ENCODE measurements at regions not wholly inside any gene's neighbourhood (a gene's known extent, or its start where the extent isn't known, plus 50 kb on each side); places are given as distances from the start of the nearest gene placed in this dataset.
A peak's percentile ranks its signal among the peaks of the same experiment; 100 is the strongest.

GRCh38 chr13:78777396-78777795 lies 118.4 kb upstream of the OBI1 start:
- H3K4me1 ChIP-seq (ENCODE audit: control insufficient read depth, insufficient read depth, low read length) = no peaks in the 10 kb centered on the region
- ChIA-PET POLR2A (no interaction called here), CTCF (no interaction called here)
- H3K4me3 ChIP-seq (ENCODE audit: low read depth, low read length) = no peak overlapping the region
- no peaks in the 10 kb centered on the region for H3K36me3 ChIP-seq (ENCODE audit: control insufficient read depth in 2 of 2, insufficient read depth in 1 of 2, low read length in 2 of 2)
- TF ChIP-seq REPIN1 (tag by site-specific recombination; IDR thresholded peaks at IDR 0.05; ENCODE audit: low read depth) = no peak
- TF ChIP-seq ZNF561 (tag by site-specific recombination; IDR thresholded peaks at IDR 0.05; ENCODE audit: borderline replicate concordance) = no peak
- no peak for TF ChIP-seq HIC1 (tag by site-specific recombination; IDR thresholded peaks at IDR 0.05)
- TF ChIP-seq, protein P1, sequence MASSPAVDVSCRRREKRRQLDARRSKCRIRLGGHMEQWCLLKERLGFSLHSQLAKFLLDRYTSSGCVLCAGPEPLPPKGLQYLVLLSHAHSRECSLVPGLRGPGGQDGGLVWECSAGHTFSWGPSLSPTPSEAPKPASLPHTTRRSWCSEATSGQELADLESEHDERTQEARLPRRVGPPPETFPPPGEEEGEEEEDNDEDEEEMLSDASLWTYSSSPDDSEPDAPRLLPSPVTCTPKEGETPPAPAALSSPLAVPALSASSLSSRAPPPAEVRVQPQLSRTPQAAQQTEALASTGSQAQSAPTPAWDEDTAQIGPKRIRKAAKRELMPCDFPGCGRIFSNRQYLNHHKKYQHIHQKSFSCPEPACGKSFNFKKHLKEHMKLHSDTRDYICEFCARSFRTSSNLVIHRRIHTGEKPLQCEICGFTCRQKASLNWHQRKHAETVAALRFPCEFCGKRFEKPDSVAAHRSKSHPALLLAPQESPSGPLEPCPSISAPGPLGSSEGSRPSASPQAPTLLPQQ (tag by site-specific recombination; IDR thresholded peaks at IDR 0.05) = no peak
- TF ChIP-seq ZIC2 (tag by site-specific recombination; IDR thresholded peaks at IDR 0.05) = no peak
- no peak overlapping the region for H3K27ac ChIP-seq (ENCODE audit: extremely low read depth, low read depth, low read length)
- H3K9me3 ChIP-seq (ENCODE audit: control insufficient read depth, insufficient read depth, low read depth, low read length) = no peaks in the 10 kb centered on the region

GRCh38 chr13:78772933-78773332 lies 114.0 kb upstream of the OBI1 start:
- Histone ChIP-seq H3K4me1 (ENCODE audit: control insufficient read depth, insufficient read depth, low read length) (no peaks in the 10 kb centered on the region), H3K9me3 (ENCODE audit: control insufficient read depth, insufficient read depth, low read depth, low read length) (no peaks in the 10 kb centered on the region), H3K27ac (ENCODE audit: extremely low read depth, low read depth, low read length) (no peak overlapping the region), H3K4me3 (ENCODE audit: low read depth, low read length) (no peak overlapping the region), H3K36me3 (ENCODE audit: control insufficient read depth in 2 of 2, insufficient read depth in 1 of 2, low read length in 2 of 2) (no peaks in the 10 kb centered on the region)
- TF ChIP-seq TCF7L2 (IDR thresholded peaks at IDR 0.05; ENCODE audit: borderline replicate concordance, low read depth, low read length) (0 out of 2 replicates have a peak, but pooled peaks have one; percentile 34), ZNF645 (tag by site-specific recombination; IDR thresholded peaks at IDR 0.05) (no peak), ZNF596 (tag by site-specific recombination; IDR thresholded peaks at IDR 0.05) (no peak), ZNF26 (tag by site-specific recombination; IDR thresholded peaks at IDR 0.05) (no peak), ZNF324 (tag by site-specific recombination; IDR thresholded peaks at IDR 0.05) (no peak), GLIS2 (tag by site-specific recombination; IDR thresholded peaks at IDR 0.05) (no peak), ZNF629 (tag by site-specific recombination; IDR thresholded peaks at IDR 0.05) (no peak)
- ChIA-PET CTCF (no interaction called here), POLR2A (no interaction called here)

DNA sequence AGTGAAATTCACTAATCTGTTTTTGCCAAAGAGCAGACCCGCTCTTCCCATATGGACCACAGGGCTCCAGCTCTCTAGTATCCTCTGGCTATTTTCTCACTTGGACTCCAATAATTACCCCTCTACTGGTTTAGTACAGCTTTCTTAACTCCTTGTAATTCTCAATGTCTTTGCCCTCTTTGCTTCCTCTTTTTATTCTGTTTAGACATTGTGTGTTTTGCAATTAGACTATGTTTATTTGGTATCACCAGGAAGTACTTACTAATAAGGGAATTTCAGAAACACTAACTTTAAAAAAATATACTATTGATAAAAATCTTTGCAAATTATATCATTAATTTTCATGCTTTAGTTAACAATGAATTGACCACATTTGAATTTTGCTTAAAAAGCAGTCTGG lies 111.6 kb upstream of the OBI1 start:
- no peak overlapping the region for H3K27ac ChIP-seq (ENCODE audit: extremely low read depth, low read depth, low read length)
- ChIA-PET CTCF (no interaction called here), POLR2A (no interaction called here)
- H3K4me1 ChIP-seq (ENCODE audit: control insufficient read depth, insufficient read depth, low read length) = no peaks in the 10 kb centered on the region
- H3K36me3 ChIP-seq (ENCODE audit: control insufficient read depth in 2 of 2, insufficient read depth in 1 of 2, low read length in 2 of 2) = no peaks in the 10 kb centered on the region
- no peak overlapping the region for H3K4me3 ChIP-seq (ENCODE audit: low read depth, low read length)
- no peaks in the 10 kb centered on the region for H3K9me3 ChIP-seq (ENCODE audit: control insufficient read depth, insufficient read depth, low read depth, low read length)
- TF ChIP-seq, protein P2, sequence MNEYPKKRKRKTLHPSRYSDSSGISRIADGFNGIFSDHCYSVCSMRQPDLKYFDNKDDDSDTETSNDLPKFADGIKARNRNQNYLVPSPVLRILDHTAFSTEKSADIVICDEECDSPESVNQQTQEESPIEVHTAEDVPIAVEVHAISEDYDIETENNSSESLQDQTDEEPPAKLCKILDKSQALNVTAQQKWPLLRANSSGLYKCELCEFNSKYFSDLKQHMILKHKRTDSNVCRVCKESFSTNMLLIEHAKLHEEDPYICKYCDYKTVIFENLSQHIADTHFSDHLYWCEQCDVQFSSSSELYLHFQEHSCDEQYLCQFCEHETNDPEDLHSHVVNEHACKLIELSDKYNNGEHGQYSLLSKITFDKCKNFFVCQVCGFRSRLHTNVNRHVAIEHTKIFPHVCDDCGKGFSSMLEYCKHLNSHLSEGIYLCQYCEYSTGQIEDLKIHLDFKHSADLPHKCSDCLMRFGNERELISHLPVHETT (tag by site-specific recombination; IDR thresholded peaks at IDR 0.05) = no peak
- TF ChIP-seq GFI1B (tag by site-specific recombination; IDR thresholded peaks at IDR 0.05) = no peak
- TF ChIP-seq ZNF341 (tag by site-specific recombination; IDR thresholded peaks at IDR 0.05; ENCODE audit: low read depth) = no peak
- TF ChIP-seq ZNF266 (tag by site-specific recombination; IDR thresholded peaks at IDR 0.05; ENCODE audit: low read depth) = no peak
- no peak for TF ChIP-seq SP3 (tag by site-specific recombination; IDR thresholded peaks at IDR 0.05)
- no peak for TF ChIP-seq ZNF114 (tag by site-specific recombination; IDR thresholded peaks at IDR 0.05)
- no peak for TF ChIP-seq ZNF610 (tag by site-specific recombination; IDR thresholded peaks at IDR 0.05; ENCODE audit: borderline replicate concordance)
- TF ChIP-seq ZNF707 (tag by site-specific recombination; IDR thresholded peaks at IDR 0.05) = no peak
- no peak for TF ChIP-seq ZNF404 (tag by site-specific recombination; IDR thresholded peaks at IDR 0.05)
- TF ChIP-seq ZNF830 (tag by site-specific recombination; IDR thresholded peaks at IDR 0.05; ENCODE audit: low read depth) = no peak
- TF ChIP-seq ZNF138 (tag by site-specific recombination; IDR thresholded peaks at IDR 0.05; ENCODE audit: borderline replicate concordance) = no peak
- TF ChIP-seq ZFP37 (tag by site-specific recombination; IDR thresholded peaks at IDR 0.05) = no peak
